HL-60 (cell line): ENCODE measurements at regions not wholly inside any gene's neighbourhood (a gene's known extent, or its start where the extent isn't known, plus 50 kb on each side); places are given as distances from the start of the nearest gene placed in this dataset.

ENCODE experiments used
- DNase-seq, 2 experiments: peaks; one replicate each; pipeline ENCODE4 v3.0.0-alpha.2; 2010 to 2020; ENCODE audit warnings: low read depth in 1 of 2, low spot score in 1 of 2
- H3K27ac ChIP-seq: fragments of 250-450 bp; sonication (Bioruptor Pico); replicated peaks from 2 replicates; pipeline ENCODE4 v1.5.1; 2020; ENCODE audit warnings: mild to moderate bottlenecking, moderate library complexity
- H3K27me3 ChIP-seq: fragments of 250-450 bp; sonication (Bioruptor Pico); 2 replicates; pipeline ENCODE4 v1.5.1; 2021; ENCODE audit warnings: mild to moderate bottlenecking, moderate library complexity; ENCODE audit not compliant: insufficient read depth, poor library complexity, severe bottlenecking
- H3K4me3 ChIP-seq: replicated peaks from 2 replicates; pipeline ENCODE4 v1.5.1; 2011; ENCODE audit warnings: mild to moderate bottlenecking, control low read depth, low read length; ENCODE audit not compliant: insufficient read depth
- GABPA ChIP-seq: IDR thresholded peaks from 2 replicates; pipeline ENCODE4 v1.6.1; 2012; ENCODE audit warnings: low read depth
- POLR2AphosphoS5 ChIP-seq: IDR thresholded peaks from 2 replicates; pipeline ENCODE4 v1.6.1; 2012; ENCODE audit warnings: low read depth
- SPI1 ChIP-seq: IDR thresholded peaks from 2 replicates; pipeline ENCODE4 v1.6.1; 2012; ENCODE audit warnings: low read depth, mild to moderate bottlenecking, borderline replicate concordance
- TF ChIP-seq, protein P1 (sequence below): IDR thresholded peaks from one replicate; pipeline ENCODE4 v1.5.1; 2011; ENCODE audit warnings: low read length, control low read depth, inconsistent platforms; ENCODE audit not compliant: insufficient read depth
- TF ChIP-seq, protein P2 (sequence below): IDR thresholded peaks from 2 replicates; pipeline ENCODE4 v1.6.1; 2012; ENCODE audit warnings: low read depth; ENCODE audit not compliant: insufficient replicate concordance

DNA sequence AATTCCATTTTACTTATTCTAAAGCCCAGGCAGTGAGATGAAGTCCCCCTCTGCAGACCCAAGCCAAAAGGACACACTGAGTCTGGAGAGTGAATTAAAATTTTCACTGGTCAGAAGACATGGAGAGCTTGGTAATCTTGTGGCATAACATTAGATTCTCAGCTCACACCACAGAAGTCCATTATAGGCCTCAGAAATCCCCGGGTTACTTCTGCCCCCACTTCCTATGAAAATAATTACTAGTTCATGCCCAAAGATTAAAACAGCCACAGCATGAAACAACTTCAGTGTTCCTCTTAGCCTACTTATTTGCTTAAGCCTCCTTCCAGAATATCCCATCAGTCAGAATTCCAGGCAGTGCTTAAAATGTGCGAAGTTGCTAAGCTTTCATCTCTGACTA, 123.3 kb downstream of the ZC3H11B start:
- Histone ChIP-seq H3K27ac (no peak overlapping the region), H3K27me3 (no peaks in the 10 kb centered on the region), H3K4me3 (no peak overlapping the region)
- no peak for DNase-seq
- no peak for TF ChIP-seq GABPA
- TF ChIP-seq, protein P1, sequence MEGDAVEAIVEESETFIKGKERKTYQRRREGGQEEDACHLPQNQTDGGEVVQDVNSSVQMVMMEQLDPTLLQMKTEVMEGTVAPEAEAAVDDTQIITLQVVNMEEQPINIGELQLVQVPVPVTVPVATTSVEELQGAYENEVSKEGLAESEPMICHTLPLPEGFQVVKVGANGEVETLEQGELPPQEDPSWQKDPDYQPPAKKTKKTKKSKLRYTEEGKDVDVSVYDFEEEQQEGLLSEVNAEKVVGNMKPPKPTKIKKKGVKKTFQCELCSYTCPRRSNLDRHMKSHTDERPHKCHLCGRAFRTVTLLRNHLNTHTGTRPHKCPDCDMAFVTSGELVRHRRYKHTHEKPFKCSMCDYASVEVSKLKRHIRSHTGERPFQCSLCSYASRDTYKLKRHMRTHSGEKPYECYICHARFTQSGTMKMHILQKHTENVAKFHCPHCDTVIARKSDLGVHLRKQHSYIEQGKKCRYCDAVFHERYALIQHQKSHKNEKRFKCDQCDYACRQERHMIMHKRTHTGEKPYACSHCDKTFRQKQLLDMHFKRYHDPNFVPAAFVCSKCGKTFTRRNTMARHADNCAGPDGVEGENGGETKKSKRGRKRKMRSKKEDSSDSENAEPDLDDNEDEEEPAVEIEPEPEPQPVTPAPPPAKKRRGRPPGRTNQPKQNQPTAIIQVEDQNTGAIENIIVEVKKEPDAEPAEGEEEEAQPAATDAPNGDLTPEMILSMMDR: no peak
- TF ChIP-seq, protein P2, sequence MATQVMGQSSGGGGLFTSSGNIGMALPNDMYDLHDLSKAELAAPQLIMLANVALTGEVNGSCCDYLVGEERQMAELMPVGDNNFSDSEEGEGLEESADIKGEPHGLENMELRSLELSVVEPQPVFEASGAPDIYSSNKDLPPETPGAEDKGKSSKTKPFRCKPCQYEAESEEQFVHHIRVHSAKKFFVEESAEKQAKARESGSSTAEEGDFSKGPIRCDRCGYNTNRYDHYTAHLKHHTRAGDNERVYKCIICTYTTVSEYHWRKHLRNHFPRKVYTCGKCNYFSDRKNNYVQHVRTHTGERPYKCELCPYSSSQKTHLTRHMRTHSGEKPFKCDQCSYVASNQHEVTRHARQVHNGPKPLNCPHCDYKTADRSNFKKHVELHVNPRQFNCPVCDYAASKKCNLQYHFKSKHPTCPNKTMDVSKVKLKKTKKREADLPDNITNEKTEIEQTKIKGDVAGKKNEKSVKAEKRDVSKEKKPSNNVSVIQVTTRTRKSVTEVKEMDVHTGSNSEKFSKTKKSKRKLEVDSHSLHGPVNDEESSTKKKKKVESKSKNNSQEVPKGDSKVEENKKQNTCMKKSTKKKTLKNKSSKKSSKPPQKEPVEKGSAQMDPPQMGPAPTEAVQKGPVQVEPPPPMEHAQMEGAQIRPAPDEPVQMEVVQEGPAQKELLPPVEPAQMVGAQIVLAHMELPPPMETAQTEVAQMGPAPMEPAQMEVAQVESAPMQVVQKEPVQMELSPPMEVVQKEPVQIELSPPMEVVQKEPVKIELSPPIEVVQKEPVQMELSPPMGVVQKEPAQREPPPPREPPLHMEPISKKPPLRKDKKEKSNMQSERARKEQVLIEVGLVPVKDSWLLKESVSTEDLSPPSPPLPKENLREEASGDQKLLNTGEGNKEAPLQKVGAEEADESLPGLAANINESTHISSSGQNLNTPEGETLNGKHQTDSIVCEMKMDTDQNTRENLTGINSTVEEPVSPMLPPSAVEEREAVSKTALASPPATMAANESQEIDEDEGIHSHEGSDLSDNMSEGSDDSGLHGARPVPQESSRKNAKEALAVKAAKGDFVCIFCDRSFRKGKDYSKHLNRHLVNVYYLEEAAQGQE: no peak
- TF ChIP-seq POLR2AphosphoS5: no peak
- TF ChIP-seq SPI1: no peak

DNA sequence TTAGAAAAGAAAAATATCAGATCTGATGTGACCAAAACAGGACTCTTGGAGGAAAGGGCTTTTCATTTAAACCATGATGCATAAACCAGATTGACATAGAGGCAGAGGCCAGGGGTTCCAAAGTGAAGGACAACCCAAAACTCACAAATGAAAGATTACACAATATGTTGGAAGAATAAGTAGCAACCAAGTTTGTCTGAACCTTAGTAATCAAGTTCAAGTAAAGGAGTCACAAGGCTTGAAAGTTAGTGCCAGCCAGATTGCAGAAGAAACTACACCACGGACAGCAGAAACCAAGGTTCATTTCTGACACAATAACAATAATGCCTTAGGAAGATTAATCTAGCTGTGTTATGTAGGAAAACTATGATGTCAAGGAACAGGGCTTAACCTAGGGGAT, 124.6 kb downstream of the ZC3H11B start:
- DNase-seq: no peak
- H3K27me3 ChIP-seq: no peaks in the 10 kb centered on the region
- TF ChIP-seq SPI1 (no peak), GABPA (no peak), POLR2AphosphoS5 (no peak)
- TF ChIP-seq, protein P2: no peak
- TF ChIP-seq, protein P1: no peak
- H3K27ac ChIP-seq: no peak overlapping the region
- no peak overlapping the region for H3K4me3 ChIP-seq

DNA sequence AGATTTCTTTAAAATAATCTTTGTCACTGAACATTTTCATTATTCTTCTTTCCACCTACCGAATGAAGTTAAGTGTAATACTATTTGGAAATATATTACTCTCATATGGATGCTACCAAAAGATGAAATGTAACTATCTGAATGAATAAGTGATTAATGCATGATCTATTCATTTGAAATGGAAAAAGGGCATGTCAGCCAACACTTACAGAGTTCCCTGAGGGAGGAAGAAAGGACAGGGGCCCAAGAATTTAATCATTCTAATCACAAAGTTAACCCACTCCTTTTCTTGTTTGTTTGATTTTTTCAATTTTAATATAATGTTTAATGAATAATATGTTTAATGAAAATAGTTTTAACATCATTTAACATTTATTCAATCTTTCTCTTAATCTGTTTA, 129.4 kb downstream of the ZC3H11B start:
- no peak overlapping the region for H3K27ac ChIP-seq
- TF ChIP-seq, protein P1: no peak
- no peaks in the 10 kb centered on the region for H3K27me3 ChIP-seq
- H3K4me3 ChIP-seq: no peak overlapping the region
- DNase-seq: no peak

DNA sequence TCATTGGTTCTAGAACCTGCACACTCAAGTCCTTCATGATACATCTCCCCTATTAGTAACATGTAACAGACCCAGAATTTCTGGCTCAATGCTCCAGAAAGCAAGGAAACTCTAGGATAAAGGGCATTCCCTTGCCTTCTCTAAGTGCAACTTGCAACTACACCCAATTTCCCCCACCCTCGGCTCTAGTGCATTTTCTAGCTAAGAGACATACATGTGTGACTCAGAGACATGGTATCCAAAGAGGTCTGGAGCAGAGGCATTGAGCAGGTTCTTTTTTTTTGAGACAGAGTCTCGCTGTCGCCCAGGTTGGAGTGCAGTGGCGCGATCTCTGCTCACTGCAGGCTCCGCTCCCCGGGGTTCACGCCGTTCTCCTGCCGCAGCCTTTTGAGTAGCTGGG, 132.9 kb downstream of the ZC3H11B start:
- H3K27ac ChIP-seq: no peak overlapping the region
- no peak for TF ChIP-seq POLR2AphosphoS5
- TF ChIP-seq, protein P2: no peak
- no peak for TF ChIP-seq SPI1
- TF ChIP-seq, protein P1: no peak
- TF ChIP-seq GABPA: no peak
- H3K27me3 ChIP-seq: no peaks in the 10 kb centered on the region
- no peak for DNase-seq
- no peak overlapping the region for H3K4me3 ChIP-seq
